Activated naive CD4-positive, alpha-beta T cell treated with anti-CD3 and anti-CD28 coated beads, Interleukin-2, amount 10 ng/mL, durations not matched to agents 7 days and 5 days (primary cell): ENCODE measurements at regions not wholly inside any gene's neighbourhood (a gene's known extent, or its start where the extent isn't known, plus 50 kb on each side); places are given as distances from the start of the nearest gene placed in this dataset.
"Not testable (repeated sequence)": the region's sequence is repeated elsewhere in the genome, so short reads cannot be mapped to it uniquely, and the experiment has no call there.

Experiments
- CTCF ChIA-PET: fragments of 350-600 bp; sonication (Branson Sonifier 250); formaldehyde crosslinking; loops from one replicate; lab custom pipeline; 2021; ENCODE audit warnings: antibody characterized with exemption; lab: Charles Lee
- DNase-seq: peaks from one replicate; pipeline ENCODE4 v3.0.0-alpha.2; 2020
- H3K27ac Mint-ChIP-seq: one replicate; pipeline ENCODE4 v1.8.0; 2021; ENCODE audit warnings: mild to moderate bottlenecking, moderate library complexity, mixed read lengths
- H3K27me3 Mint-ChIP-seq: one replicate; pipeline ENCODE4 v1.8.0; 2021; ENCODE audit warnings: mild to moderate bottlenecking, mixed read lengths
- H3K36me3 Mint-ChIP-seq: one replicate; pipeline ENCODE4 v1.8.0; 2021; ENCODE audit warnings: mixed read lengths
- H3K4me1 Mint-ChIP-seq: one replicate; pipeline ENCODE4 v1.8.0; 2021; ENCODE audit warnings: mixed read lengths
- H3K4me3 Mint-ChIP-seq: one replicate; pipeline ENCODE4 v1.8.0; 2021; ENCODE audit warnings: mild to moderate bottlenecking, moderate library complexity, mixed read lengths
- H3K9me3 Mint-ChIP-seq: one replicate; pipeline ENCODE4 v1.8.0; 2021; ENCODE audit warnings: mixed read lengths

- no peaks in the 10 kb centered on the region for H3K36me3 Mint-ChIP-seq
- H3K9me3 Mint-ChIP-seq, result peaks cover 5% of the 10 kb centered on the region
- H3K27me3 Mint-ChIP-seq, result peaks cover 8% of the 10 kb centered on the region
These were observed 113.7 kb downstream of the WNT7A start for GRCh38 chr3:13766128-13766527.

GRCh38 chr3:13764161-13764560 lies 115.7 kb downstream of the WNT7A start:
- Mint-ChIP-seq H3K27me3 (peaks cover 10% of the 10 kb centered on the region), H3K36me3 (no peaks in the 10 kb centered on the region), H3K9me3 (peaks cover 5% of the 10 kb centered on the region), H3K27ac (no peak overlapping the region), H3K4me1 (no peaks in the 10 kb centered on the region), H3K4me3 (no peak overlapping the region)
- CTCF ChIA-PET, result interaction anchor here (1.4 kb wide), 1 partner anchor 108 kb away, joined by 3 read pairs; no protein-coding TSS in a partner anchor
- DNase-seq, result no peak

More at GRCh38 chr3:13766128-13766527, 113.7 kb downstream of the WNT7A start:
- Mint-ChIP-seq H3K27ac (no peak overlapping the region), H3K4me1 (peaks cover 5% of the 10 kb centered on the region), H3K4me3 (no peak overlapping the region)
- CTCF ChIA-PET, result interaction anchor here (1.4 kb wide), 1 partner anchor 114 kb away, joined by 3 read pairs; no protein-coding TSS in a partner anchor
- DNase-seq, result no peak

GRCh38 chr3:13762906-13763305 lies 117.0 kb downstream of the WNT7A start:
- H3K4me1 Mint-ChIP-seq, result no peaks in the 10 kb centered on the region
- peaks cover 5% of the 10 kb centered on the region for H3K9me3 Mint-ChIP-seq
- no peak overlapping the region for H3K27ac Mint-ChIP-seq
- peaks cover 10% of the 10 kb centered on the region for H3K27me3 Mint-ChIP-seq
- H3K36me3 Mint-ChIP-seq, result no peaks in the 10 kb centered on the region
- no peak overlapping the region for H3K4me3 Mint-ChIP-seq
- CTCF ChIA-PET, result no interaction called here
- no peak for DNase-seq

GRCh38 chr3:13750731-13751130 lies 129.1 kb downstream of the WNT7A start:
- H3K4me3 Mint-ChIP-seq, result no peak overlapping the region
- no peak overlapping the region for H3K27ac Mint-ChIP-seq
- DNase-seq, result no peak
- no peaks in the 10 kb centered on the region for H3K4me1 Mint-ChIP-seq
- CTCF ChIA-PET, result no interaction called here
- no peaks in the 10 kb centered on the region for H3K36me3 Mint-ChIP-seq
- H3K9me3 Mint-ChIP-seq, result peaks cover 2% of the 10 kb centered on the region
- H3K27me3 Mint-ChIP-seq, result peaks cover 7% of the 10 kb centered on the region

- peaks cover 7% of the 10 kb centered on the region for H3K27me3 Mint-ChIP-seq
These were observed 129.7 kb downstream of the WNT7A start for GRCh38 chr3:13750215-13750614.

DNA sequence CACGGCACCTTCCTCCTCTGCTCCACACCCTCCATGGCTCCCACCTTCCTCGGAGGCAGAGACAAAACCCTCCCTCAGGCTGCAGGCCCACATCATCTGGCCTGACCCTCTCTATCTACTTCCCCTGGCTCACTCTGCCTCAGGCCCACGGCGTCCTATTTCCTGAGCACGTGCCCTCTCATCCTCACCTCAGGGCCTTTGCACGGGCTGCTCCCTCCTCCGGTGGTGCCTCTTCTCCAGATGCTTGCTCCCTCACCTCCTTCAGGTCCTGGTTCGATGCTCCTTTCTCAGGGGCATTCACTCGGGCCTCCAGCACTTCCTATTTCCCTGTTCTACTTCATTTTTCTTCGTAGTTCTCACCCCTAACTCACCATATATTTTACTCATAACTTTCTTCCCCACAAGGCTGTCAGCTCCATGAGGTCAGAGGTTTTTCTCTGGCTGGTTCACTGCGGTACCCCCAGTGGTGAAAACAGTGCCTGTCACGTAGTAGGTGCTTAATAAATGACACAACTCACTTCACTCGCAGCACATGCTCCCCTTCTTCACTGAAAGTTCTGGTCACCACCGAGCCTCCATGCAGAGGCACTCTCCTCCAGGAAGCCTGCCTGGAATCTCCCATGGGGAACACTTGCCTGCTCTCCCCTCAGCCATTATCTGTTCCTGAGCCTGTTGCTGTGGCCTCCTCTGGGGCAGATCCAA lies 130.7 kb downstream of the WNT7A start:
- Mint-ChIP-seq H3K36me3 (no peaks in the 10 kb centered on the region), H3K4me1 (no peaks in the 10 kb centered on the region), H3K27ac (no peak overlapping the region), H3K4me3 (no peak overlapping the region), H3K27me3 (peaks cover 7% of the 10 kb centered on the region), H3K9me3 (peaks cover under 1% of the 10 kb centered on the region)
- no peak for DNase-seq
- CTCF ChIA-PET, result no interaction called here

More at GRCh38 chr3:13750215-13750614, 129.7 kb downstream of the WNT7A start:
- Mint-ChIP-seq H3K4me3 (no peak overlapping the region), H3K27ac (no peak overlapping the region), H3K9me3 (no peaks in the 10 kb centered on the region), H3K36me3 (no peaks in the 10 kb centered on the region), H3K4me1 (no peaks in the 10 kb centered on the region)
- CTCF ChIA-PET, result no interaction called here
- DNase-seq, result no peak

- peaks cover 2% of the 10 kb centered on the region for H3K9me3 Mint-ChIP-seq
- no peaks in the 10 kb centered on the region for H3K36me3 Mint-ChIP-seq
- no peak for DNase-seq
- no peaks in the 10 kb centered on the region for H3K4me1 Mint-ChIP-seq
- H3K27me3 Mint-ChIP-seq, result peaks cover 7% of the 10 kb centered on the region
- CTCF ChIA-PET, result no interaction called here
- no peak overlapping the region for H3K27ac Mint-ChIP-seq
- no peak overlapping the region for H3K4me3 Mint-ChIP-seq
These were observed 131.5 kb downstream of the WNT7A start for GRCh38 chr3:13748276-13748879.

DNA sequence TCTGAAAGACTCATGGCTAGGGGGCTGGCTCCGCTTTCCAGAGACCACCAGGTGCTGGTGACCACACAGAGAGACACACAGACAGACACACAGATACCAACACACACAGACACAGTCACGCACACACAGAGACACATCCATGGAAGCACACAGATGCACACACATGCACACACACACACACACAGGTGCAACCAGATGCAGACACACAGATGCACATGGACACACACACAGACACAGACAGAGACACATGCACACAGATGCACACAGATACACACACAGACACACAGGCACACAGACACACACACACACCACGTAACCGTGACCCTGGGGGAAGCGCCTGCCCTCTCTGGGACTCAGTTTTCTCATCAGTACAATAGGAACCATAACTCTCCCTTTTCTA lies 132.2 kb downstream of the WNT7A start:
- peaks cover 10% of the 10 kb centered on the region for H3K27me3 Mint-ChIP-seq
- H3K4me3 Mint-ChIP-seq, result no peak overlapping the region
- peaks cover 3% of the 10 kb centered on the region for H3K9me3 Mint-ChIP-seq
- CTCF ChIA-PET, result no interaction called here
- no peaks in the 10 kb centered on the region for H3K4me1 Mint-ChIP-seq
- DNase-seq, result no peak
- H3K27ac Mint-ChIP-seq, result no peak overlapping the region
- no peaks in the 10 kb centered on the region for H3K36me3 Mint-ChIP-seq

GRCh38 chr3:13746385-13746784 lies 133.5 kb downstream of the WNT7A start:
- Mint-ChIP-seq H3K27ac (no peak overlapping the region), H3K4me3 (no peak overlapping the region), H3K4me1 (no peaks in the 10 kb centered on the region), H3K9me3 (peaks cover 8% of the 10 kb centered on the region), H3K36me3 (no peaks in the 10 kb centered on the region), H3K27me3 (peaks cover 12% of the 10 kb centered on the region)
- DNase-seq, result no peak
- CTCF ChIA-PET, result no interaction called here

DNA sequence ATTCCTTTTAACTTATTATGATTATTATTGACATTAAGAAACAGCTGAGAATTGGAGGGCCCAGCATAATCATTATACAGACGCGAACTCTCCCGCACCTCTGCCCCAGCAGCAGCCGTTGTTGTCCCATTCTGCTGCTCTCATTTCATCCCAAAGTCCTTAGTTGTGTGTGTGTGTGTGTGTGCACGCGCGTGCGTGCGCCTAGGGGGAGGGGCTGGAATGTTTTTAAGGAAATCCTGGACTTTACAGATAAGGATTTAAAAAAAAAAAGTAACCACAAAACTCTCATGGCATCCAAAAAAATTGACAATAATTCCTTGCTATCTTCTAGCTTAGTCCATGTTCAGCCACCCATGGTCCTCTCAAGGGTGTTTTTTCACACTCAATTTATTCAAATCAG lies 134.2 kb downstream of the WNT7A start:
- CTCF ChIA-PET, result no interaction called here
- Mint-ChIP-seq H3K27me3 (peaks cover 16% of the 10 kb centered on the region), H3K36me3 (no peaks in the 10 kb centered on the region)

GRCh38 chr3:13740795-13741194 lies 139.1 kb downstream of the WNT7A start:
- H3K27me3 Mint-ChIP-seq, result peaks cover 17% of the 10 kb centered on the region
- no peaks in the 10 kb centered on the region for H3K4me1 Mint-ChIP-seq
- H3K9me3 Mint-ChIP-seq, result peaks cover 8% of the 10 kb centered on the region
- H3K27ac Mint-ChIP-seq, result no peak overlapping the region
- H3K4me3 Mint-ChIP-seq, result no peak overlapping the region
- DNase-seq, result no peak
- no peaks in the 10 kb centered on the region for H3K36me3 Mint-ChIP-seq
- CTCF ChIA-PET, result no interaction called here

More for the DNA sequence above, 134.2 kb downstream of the WNT7A start:
- Mint-ChIP-seq H3K4me1 (no peaks in the 10 kb centered on the region), H3K27ac (no peak overlapping the region), H3K4me3 (no peak overlapping the region), H3K9me3 (peaks cover 8% of the 10 kb centered on the region)
- DNase-seq, result no peak

- H3K4me1 Mint-ChIP-seq, CTCF ChIA-PET, H3K9me3 Mint-ChIP-seq, H3K4me3 Mint-ChIP-seq, H3K27ac Mint-ChIP-seq, DNase-seq, H3K36me3 Mint-ChIP-seq: not testable (repeated sequence)
- peaks cover 20% of the 10 kb centered on the region for H3K27me3 Mint-ChIP-seq
These were observed 146.1 kb downstream of the WNT7A start for GRCh38 chr3:13733726-13734125.

DNA sequence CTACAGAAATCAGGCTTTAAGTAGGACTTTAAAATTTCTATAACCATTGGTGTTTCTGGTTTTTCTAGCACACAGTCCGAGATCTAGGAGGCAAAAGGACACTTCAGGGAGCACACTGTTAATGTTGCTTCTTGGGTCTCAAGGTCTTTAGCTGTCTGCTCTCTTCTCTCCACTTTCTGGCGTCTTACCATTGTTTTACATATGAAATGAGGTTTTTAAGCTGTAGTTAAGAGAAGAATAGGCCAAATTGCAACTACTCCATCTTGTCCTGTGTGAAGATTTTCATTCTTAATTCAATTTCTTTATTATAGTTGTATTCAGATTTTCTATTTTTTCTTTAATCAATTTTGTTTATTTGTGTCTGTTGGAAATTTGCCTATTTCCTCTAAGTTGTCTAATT lies 151.4 kb downstream of the WNT7A start:
- Mint-ChIP-seq H3K4me3 (no peak overlapping the region), H3K4me1 (no peaks in the 10 kb centered on the region), H3K27ac (no peak overlapping the region), H3K9me3 (no peaks in the 10 kb centered on the region), H3K36me3 (peaks cover 1% of the 10 kb centered on the region), H3K27me3 (peaks cover 31% of the 10 kb centered on the region)
- CTCF ChIA-PET, result no interaction called here
- no peak for DNase-seq

GRCh38 chr3:13727890-13728289 lies 152.0 kb downstream of the WNT7A start:
- H3K27ac Mint-ChIP-seq, result no peak overlapping the region
- DNase-seq, result no peak

DNA sequence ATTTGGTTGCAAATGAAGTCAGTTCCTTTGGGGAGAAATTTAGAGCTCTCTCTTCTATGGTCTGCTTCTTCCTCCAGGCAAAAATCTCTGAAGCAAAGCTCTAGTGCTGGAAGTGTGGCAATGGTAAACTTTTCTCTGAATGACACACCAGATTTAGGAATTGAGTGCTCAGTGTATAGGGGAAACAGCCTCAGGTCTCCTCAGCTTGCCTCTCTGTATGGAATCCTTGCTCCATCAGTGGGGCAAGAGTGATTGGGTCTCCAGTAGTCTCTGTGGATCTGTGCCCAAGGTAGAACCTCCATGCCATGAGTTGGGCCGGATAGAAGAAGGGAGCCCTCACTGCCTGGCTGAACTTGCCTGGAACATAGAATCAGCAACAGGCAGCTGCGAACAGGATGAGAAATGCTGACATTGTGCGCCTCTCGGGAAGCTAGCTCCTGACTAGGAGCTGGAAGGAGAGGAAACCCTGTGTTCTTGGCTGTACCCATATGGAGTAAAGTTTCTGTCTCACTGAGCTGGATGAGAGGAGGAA lies 156.1 kb downstream of the WNT7A start:
- Mint-ChIP-seq H3K4me1 (no peaks in the 10 kb centered on the region), H3K9me3 (peaks cover 2% of the 10 kb centered on the region), H3K27me3 (peaks cover 26% of the 10 kb centered on the region), H3K27ac (no peak overlapping the region), H3K4me3 (no peak overlapping the region), H3K36me3 (no peaks in the 10 kb centered on the region)
- no peak for DNase-seq
- CTCF ChIA-PET, result no interaction called here

More at GRCh38 chr3:13727890-13728289, 152.0 kb downstream of the WNT7A start:
- peaks cover 34% of the 10 kb centered on the region for H3K27me3 Mint-ChIP-seq
- no peaks in the 10 kb centered on the region for H3K4me1 Mint-ChIP-seq
- H3K4me3 Mint-ChIP-seq, result no peak overlapping the region
- CTCF ChIA-PET, result no interaction called here
- H3K36me3 Mint-ChIP-seq, result peaks cover 1% of the 10 kb centered on the region
- H3K9me3 Mint-ChIP-seq, result no peaks in the 10 kb centered on the region
